ENCODE measurements at regions not wholly inside any gene's neighbourhood (a gene's known extent, or its start where the extent isn't known, plus 50 kb on each side); places are given as distances from the start of the nearest gene placed in this dataset.
"Not testable (repeated sequence)": the region's sequence is repeated elsewhere in the genome, so short reads cannot be mapped to it uniquely, and the experiment has no call there.

GRCh38 chr2:111527707-111528400, 356.1 kb downstream of the ANAPC1 start:
- not testable (repeated sequence) for H3K4me2 ChIP-seq (ENCODE audit: extremely low read depth, insufficient read depth, low read length); H3K4me1 ChIP-seq (ENCODE audit: control insufficient read depth, extremely low read depth, insufficient read depth, low read length); H3K4me3 ChIP-seq (replicated peaks in 1 of 4; ENCODE audit: control extremely low read depth in 1 of 4, insufficient read depth in 1 of 4, low read depth in 3 of 4, low read length in 4 of 4); H3K9ac ChIP-seq (ENCODE audit: insufficient read depth, low read length); H3K9me3 ChIP-seq (ENCODE audit: control insufficient read depth, insufficient read depth, low read depth, low read length); H3K36me3 ChIP-seq (ENCODE audit: control insufficient read depth, insufficient read depth, low read length); H4K20me1 ChIP-seq (ENCODE audit: control insufficient read depth, extremely low read depth, insufficient read depth, low read length); H3K27me3 ChIP-seq (ENCODE audit: control insufficient read depth, insufficient read depth, low read length); DNase-seq (ENCODE audit: low read depth in 2 of 2); H2AFZ ChIP-seq (ENCODE audit: low read length); H3K27ac ChIP-seq (ENCODE audit: insufficient read depth, low read length); H3K79me2 ChIP-seq (ENCODE audit: control insufficient read depth, insufficient read depth, low read length)

GRCh38 chr2:111529022-111529421, 355.0 kb downstream of the ANAPC1 start:
- H3K36me3 ChIP-seq (ENCODE audit: control insufficient read depth, insufficient read depth, low read length); H4K20me1 ChIP-seq (ENCODE audit: control insufficient read depth, extremely low read depth, insufficient read depth, low read length); H3K27ac ChIP-seq (ENCODE audit: insufficient read depth, low read length); DNase-seq (ENCODE audit: low read depth in 2 of 2); H2AFZ ChIP-seq (ENCODE audit: low read length); H3K9me3 ChIP-seq (ENCODE audit: control insufficient read depth, insufficient read depth, low read depth, low read length); H3K79me2 ChIP-seq (ENCODE audit: control insufficient read depth, insufficient read depth, low read length); H3K4me3 ChIP-seq (replicated peaks in 1 of 4; ENCODE audit: control extremely low read depth in 1 of 4, insufficient read depth in 1 of 4, low read depth in 3 of 4, low read length in 4 of 4); H3K27me3 ChIP-seq (ENCODE audit: control insufficient read depth, insufficient read depth, low read length); H3K4me1 ChIP-seq (ENCODE audit: control insufficient read depth, extremely low read depth, insufficient read depth, low read length); H3K4me2 ChIP-seq (ENCODE audit: extremely low read depth, insufficient read depth, low read length); H3K9ac ChIP-seq (ENCODE audit: insufficient read depth, low read length): not testable (repeated sequence)

- not testable (repeated sequence) for H3K27ac ChIP-seq (ENCODE audit: insufficient read depth, low read length); H3K4me2 ChIP-seq (ENCODE audit: extremely low read depth, insufficient read depth, low read length); H2AFZ ChIP-seq (ENCODE audit: low read length); H3K36me3 ChIP-seq (ENCODE audit: control insufficient read depth, insufficient read depth, low read length); H3K79me2 ChIP-seq (ENCODE audit: control insufficient read depth, insufficient read depth, low read length); H3K9ac ChIP-seq (ENCODE audit: insufficient read depth, low read length); H4K20me1 ChIP-seq (ENCODE audit: control insufficient read depth, extremely low read depth, insufficient read depth, low read length); H3K27me3 ChIP-seq (ENCODE audit: control insufficient read depth, insufficient read depth, low read length); H3K9me3 ChIP-seq (ENCODE audit: control insufficient read depth, insufficient read depth, low read depth, low read length); DNase-seq (ENCODE audit: low read depth in 2 of 2); H3K4me3 ChIP-seq (replicated peaks in 1 of 4; ENCODE audit: control extremely low read depth in 1 of 4, insufficient read depth in 1 of 4, low read depth in 3 of 4, low read length in 4 of 4)
- peaks cover 10% of the 10 kb centered on the region for H3K4me1 ChIP-seq (ENCODE audit: control insufficient read depth, extremely low read depth, insufficient read depth, low read length)
Measured at GRCh38 chr2:111530239-111530965, 353.6 kb downstream of the ANAPC1 start.

GRCh38 chr2:111532682-111533556, 351.1 kb downstream of the ANAPC1 start:
- not testable (repeated sequence) for H3K79me2 ChIP-seq (ENCODE audit: control insufficient read depth, insufficient read depth, low read length); H3K9me3 ChIP-seq (ENCODE audit: control insufficient read depth, insufficient read depth, low read depth, low read length); H4K20me1 ChIP-seq (ENCODE audit: control insufficient read depth, extremely low read depth, insufficient read depth, low read length); H3K27me3 ChIP-seq (ENCODE audit: control insufficient read depth, insufficient read depth, low read length); H3K9ac ChIP-seq (ENCODE audit: insufficient read depth, low read length); H2AFZ ChIP-seq (ENCODE audit: low read length); H3K4me3 ChIP-seq (replicated peaks in 1 of 4; ENCODE audit: control extremely low read depth in 1 of 4, insufficient read depth in 1 of 4, low read depth in 3 of 4, low read length in 4 of 4); H3K36me3 ChIP-seq (ENCODE audit: control insufficient read depth, insufficient read depth, low read length)
- H3K27ac ChIP-seq (ENCODE audit: insufficient read depth, low read length): peak overlapping the region; percentile 65
- H3K4me2 ChIP-seq (ENCODE audit: extremely low read depth, insufficient read depth, low read length): peak overlapping the region; percentile 59
- peak; percentile 7 to 36 for DNase-seq (ENCODE audit: low read depth in 2 of 2)
- peaks cover 14% of the 10 kb centered on the region for H3K4me1 ChIP-seq (ENCODE audit: control insufficient read depth, extremely low read depth, insufficient read depth, low read length)

GRCh38 chr2:111533557-111534247, 350.3 kb downstream of the ANAPC1 start:
- H3K36me3 ChIP-seq (ENCODE audit: control insufficient read depth, insufficient read depth, low read length); H2AFZ ChIP-seq (ENCODE audit: low read length); H3K9ac ChIP-seq (ENCODE audit: insufficient read depth, low read length); H4K20me1 ChIP-seq (ENCODE audit: control insufficient read depth, extremely low read depth, insufficient read depth, low read length); H3K9me3 ChIP-seq (ENCODE audit: control insufficient read depth, insufficient read depth, low read depth, low read length); H3K27me3 ChIP-seq (ENCODE audit: control insufficient read depth, insufficient read depth, low read length); H3K79me2 ChIP-seq (ENCODE audit: control insufficient read depth, insufficient read depth, low read length); H3K4me3 ChIP-seq (replicated peaks in 1 of 4; ENCODE audit: control extremely low read depth in 1 of 4, insufficient read depth in 1 of 4, low read depth in 3 of 4, low read length in 4 of 4): not testable (repeated sequence)
- H3K4me1 ChIP-seq (ENCODE audit: control insufficient read depth, extremely low read depth, insufficient read depth, low read length): peaks cover 14% of the 10 kb centered on the region
- peak overlapping the region; percentile 26 for H3K4me2 ChIP-seq (ENCODE audit: extremely low read depth, insufficient read depth, low read length)
- DNase-seq (ENCODE audit: low read depth in 2 of 2): peak; percentile 45 to 47
- peak overlapping the region; percentile 57 for H3K27ac ChIP-seq (ENCODE audit: insufficient read depth, low read length)
